ENCODE measurements at regions not wholly inside any gene's neighbourhood (a gene's known extent, or its start where the extent isn't known, plus 50 kb on each side); places are given as distances from the start of the nearest gene placed in this dataset.

DNA sequence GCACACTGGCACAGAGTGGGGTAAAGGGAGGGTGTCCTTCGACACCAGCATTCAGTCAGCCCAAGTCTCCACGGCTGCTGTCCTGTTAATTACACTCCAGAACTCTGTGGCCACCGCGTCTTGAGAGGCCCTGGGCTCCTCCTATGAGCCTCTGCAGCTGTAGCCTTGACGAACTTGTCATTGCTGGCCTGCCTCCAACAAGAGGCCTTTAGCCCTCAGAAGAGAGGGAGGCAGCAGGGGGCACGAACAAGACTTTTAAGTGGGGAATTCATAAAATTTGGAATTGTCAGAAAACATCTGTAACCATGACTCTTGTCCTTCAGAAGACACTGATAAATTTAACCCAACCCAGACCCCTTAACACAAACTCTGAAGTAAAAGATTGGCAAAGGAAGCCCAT, 241.9 kb downstream of the UQCRFS1 start:
- DNase-seq, result no peak

DNA sequence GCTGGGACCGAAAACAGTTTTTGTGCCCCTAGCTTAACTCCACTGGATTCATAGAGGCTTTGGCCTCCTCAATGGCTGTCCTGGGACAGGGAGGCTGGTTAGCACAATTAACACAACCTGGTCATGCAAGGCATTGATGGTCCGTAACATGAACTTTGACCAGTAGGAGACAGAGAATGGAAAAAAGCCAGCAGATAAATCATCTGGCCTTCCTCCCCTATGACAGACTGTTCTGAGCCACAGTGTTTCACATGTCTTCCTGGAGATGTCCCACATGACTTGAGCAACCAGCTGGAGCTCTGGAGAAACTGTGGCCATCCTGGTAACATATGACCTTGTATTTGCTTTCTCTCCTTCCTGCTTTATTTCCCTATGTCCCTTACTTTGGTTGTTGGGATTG, 244.2 kb downstream of the UQCRFS1 start:
- DNase-seq, result no peak

DNA sequence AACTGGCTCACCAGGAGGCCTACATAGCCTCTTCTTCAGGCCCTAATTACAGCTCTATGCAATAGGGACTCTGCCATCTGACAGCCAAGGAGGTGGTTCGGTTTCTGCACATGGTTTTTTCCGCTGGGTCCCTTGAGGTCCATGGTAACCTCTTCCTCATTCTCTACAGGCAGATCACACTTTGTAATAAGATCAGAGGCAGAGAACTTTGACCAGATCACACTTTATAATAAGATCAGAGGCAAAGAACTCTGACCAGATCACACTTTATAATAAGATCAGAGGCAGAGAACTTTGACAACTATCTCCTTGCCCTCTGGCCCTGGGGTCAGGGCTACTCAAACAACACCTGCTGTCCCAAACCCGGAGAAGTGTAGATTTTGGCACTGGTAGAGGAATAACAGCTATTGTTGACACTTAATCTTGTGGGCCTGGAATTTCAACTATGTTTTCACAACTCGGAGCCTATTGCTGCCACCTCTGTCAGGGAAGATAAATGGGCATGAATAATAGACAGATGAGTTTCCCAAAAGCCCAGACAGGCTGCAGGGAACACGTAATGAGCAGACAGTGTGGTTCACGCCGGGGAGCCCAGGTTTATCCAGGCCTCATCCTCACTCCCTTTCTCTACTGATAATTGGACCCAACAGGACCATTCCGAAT, 246.1 kb downstream of the UQCRFS1 start:
- DNase-seq, result no peak

DNA sequence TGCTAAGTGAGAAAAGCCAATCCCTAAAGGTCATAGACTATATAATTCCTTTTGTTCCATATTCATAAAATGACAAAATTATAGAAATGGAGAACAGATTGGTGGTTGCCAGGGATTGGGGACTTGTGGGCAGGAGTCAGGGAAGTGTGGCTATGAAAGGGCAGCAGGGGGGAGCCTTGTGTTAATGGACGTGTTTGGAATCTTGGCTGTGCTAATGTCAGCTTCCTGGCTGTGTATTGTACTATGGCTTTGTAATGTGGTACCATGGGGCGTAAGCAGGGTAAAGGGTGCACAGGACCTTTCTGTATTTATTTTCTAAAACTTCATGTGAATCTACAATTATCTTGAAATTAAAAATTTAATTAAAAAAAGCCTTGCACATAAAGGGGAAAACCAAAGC, 248.5 kb downstream of the UQCRFS1 start:
- no peak for DNase-seq

DNA sequence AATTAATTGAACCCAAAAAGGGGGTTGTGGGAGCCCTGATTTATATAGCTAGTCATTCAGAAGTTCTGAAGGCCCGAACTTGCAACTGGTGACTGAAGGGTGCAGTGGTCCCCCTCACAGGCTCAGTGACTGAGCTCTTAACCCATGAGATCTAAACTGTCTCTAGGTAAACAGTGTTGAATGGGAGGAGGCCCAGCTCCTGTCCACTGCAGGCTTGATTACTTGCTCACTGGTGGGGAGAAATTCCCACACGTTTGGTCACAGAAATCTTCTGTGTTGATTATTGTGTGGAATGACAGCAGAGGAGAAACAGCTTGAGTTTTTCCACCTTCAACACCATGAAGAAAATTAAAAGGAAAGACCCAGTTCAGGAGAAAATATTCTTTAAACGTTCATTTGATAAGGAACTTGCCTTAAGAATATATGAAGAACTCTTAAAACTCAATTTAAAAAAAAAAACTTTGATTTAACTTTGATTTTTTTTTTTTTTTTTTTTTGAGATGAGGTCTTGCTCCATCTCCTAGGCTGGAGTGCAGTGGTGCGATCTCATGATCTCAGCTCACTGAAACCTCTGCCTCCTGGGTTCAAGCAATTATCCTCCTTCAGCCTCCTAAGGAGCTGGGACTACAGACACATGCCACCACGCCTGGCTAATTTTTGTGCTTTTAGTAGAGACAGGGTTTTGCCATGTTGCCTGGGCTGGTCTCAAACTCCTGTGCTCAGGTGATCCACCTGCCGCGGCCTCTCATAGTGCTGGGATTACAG, 249.3 kb downstream of the UQCRFS1 start:
- DNase-seq, result no peak

DNA sequence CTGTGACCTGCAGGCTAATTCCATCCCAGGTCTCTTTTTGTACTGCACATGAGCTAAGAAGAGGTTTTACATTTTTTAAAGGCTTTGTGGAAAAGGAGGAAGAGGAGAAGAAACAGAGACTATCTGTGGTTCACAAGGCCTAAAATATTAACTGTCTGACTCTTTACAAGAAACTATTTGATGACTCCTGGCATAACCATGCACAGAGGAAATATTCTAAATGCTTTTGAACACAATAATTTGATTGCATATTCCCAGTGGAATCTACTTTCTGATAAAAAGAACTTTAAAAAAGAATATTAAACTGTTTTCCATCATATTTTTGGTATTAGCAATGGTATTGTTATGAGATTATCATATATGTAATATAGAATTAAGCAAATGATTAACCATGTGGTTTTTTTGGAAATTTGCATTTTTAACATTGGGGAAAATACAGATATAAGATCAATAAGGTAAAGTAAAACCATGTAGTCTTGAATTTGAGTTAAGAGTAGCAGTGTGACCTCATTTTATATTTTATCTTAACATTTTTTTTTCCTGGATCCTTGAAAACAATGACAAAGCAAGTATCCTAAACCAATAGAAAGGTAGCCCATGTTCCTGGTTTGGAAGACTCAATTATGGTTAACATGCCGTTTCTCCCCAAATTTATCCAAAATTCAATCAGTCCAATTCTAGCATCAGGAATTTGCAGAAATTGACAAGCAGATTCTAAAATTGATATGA, 251.0 kb downstream of the UQCRFS1 start:
- no peak for DNase-seq

DNA sequence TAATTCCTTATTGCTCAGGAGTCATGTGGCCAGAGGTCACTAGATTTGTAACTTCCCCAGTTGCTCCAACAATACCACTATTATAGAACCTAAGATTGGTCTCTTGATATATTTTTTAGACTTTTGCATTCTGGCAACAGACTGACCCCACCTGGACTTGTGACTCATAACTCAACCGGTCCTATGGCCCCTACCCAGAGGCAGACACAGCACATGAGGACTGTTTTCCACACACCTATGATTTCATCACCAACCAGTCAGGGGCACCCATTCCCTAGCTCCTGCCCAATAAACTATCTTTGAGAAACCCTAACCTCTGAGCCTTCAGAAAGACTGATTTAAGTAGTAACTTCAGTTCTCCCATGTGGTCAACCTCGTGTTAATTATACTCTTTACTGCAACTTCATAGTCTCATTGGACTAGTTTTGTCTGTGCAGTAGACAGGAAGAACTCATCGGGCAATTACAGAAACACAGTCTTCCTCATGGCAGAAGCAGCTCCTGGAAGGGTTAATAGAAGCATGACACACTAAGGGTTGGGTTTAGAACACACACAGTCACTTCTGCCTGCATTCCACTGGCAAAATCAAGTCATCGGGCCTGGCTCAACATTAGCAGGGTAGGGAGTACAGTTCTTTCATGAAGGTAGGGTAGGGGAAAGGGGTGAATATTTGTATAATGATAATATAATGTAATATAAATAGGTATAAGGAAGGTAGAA, 251.8 kb downstream of the UQCRFS1 start:
- no peak for DNase-seq

DNA sequence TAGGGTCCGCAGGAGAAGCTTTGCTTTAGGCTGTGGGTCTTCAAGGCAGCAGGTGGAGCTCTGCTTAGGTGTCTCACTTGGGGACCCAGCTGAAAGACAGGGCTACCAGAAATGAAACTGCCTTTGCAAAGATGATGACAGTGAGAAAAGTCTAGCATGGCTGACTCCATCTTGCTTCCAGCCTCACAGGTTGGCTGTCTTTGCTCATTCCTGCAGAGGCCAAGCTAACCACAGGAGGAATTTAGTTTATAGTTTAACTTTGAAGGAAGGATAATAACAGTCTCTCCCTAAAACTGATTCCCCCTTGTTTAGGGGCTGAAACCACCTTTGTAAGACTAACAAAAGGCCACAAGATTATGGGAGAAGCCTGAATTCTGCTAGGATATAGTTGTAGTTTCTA, 252.4 kb downstream of the UQCRFS1 start:
- DNase-seq, result no peak

DNA sequence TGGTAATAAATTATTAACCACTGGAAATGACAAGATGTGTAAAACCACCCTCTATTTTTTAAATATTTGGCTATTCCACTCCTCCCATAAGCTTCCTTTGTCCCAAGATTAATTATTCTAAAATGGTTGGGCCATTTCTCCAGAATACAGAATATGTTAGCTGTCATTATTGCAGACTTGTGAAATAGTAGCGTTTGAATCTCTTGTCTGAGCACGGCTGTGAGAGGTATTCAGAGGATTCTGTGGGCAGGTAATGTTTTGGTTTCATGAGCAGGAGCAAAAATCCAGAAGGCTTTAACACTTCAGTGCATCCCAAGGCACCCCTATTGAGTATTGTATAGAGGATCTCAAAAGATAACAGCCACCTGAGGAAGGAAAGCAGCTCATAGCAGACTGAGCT, 256.0 kb downstream of the UQCRFS1 start:
- DNase-seq, result no peak

DNA sequence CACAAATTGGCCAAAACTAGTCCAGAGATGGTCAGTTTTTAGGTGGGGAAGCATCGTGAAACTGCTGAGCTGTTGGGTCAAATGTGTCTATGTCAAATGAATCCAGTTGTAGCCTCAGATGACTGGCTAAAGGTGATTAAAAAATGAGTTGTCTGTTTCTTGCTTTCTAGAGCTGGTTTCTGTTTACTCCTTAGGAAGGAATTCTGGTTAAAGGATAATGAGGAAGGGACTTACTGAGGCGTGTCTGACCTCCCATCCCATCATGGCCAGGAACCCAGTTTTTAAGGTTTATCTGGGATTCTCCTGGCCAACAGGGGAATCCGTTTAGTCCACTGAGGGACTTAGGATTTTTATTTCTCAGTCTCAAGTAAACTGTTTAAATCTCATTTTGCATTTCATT, 256.5 kb downstream of the UQCRFS1 start:
- no peak for DNase-seq

DNA sequence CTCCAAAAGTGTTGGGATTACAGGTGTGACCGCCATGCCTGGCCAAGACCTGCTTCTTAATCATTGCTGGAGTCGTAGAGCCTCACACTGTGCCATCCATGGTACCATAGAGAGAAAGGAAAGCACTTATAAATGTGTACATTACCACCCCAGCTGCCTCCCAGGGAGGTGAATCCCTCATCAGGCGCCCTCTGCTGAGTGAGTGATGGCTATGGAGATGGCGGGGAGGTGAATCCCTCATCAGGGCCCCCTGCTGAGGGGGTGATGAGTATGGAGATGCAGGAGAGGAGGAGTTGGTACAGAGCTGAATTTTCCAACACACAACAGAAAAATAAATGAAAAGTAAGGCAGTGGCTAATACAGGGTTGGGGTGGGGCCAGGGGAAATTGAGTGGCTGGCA, 263.4 kb downstream of the UQCRFS1 start:
- no peak for DNase-seq

DNA sequence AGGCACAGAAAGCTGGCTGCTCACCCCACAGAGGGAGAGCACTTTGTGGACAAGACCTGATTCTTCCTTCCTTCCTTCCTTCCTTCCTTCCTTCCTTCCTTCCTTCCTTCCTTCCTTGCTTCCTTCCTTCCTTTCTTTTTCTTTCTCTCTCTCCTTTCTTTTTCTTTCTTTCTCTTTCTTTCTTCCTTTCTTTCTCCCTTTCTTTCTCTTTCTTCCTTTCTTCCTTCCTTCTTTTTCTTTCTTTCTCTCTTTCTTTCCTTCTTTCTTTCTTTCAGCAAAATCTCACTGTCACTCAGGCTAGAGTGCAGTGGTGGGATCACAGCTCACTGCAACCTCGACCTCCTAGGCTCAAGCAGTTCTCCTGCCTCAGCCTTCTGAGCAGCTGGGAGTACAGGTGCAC, 263.9 kb downstream of the UQCRFS1 start:
- no peak for DNase-seq

DNA sequence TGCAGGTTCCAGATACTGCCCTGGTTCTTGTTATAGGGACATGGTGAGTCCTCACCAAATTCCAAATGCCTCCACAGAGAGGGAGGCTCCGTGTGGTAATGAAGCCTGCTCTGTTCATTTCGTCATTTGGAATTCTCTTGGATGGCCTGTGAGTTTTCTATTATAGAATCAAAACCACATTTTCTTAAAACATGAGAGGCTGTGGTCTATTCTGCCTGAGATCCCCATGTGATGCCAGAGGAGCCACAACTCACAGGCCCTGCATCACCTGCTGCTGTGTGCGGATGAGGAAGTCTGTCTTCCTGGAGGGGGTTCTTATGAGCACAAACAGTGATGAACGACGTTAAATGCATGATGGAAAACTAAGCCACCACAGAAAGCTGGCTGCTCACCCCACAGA, 264.4 kb downstream of the UQCRFS1 start:
- no peak for DNase-seq

DNA sequence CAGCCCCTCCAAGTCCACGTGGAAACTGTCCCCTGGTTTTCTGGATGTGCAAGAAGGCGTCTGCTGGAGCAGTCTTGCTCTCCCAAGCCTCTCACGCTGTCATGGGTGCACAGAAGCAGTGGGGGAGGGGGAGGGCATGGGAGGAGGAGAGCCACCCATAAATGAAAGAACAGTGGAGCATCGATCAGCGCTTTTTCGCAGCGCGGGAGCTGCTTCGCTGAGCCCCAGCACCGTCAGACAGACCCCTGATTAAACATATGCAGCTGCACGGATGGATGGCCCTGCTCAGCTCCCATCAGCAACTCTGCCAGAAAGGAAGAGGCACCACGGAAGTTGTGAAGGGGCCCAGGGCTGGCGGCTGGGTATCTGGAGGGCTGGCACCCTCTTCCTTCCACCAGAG, 264.9 kb downstream of the UQCRFS1 start:
- no peak for DNase-seq

DNA sequence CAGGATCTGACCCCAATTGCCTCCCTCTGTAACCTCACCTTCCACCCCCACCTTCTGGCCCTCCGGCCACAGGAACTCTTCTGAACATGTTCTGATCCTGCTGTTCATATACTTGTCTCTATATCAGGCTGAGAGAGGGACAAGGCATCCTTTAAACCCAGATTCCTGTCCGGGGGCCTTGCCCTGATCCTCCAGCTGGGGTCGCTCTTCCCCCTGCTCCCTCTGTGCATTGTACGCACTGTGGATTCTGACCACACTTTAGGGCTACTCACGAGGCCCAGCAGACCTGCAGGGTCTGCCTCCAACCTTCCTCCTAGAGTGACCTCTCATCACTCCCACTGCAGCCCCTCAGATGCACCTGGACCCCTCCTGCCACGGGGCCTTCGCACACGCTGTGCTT, 269.3 kb downstream of the UQCRFS1 start:
- no peak for DNase-seq

DNA sequence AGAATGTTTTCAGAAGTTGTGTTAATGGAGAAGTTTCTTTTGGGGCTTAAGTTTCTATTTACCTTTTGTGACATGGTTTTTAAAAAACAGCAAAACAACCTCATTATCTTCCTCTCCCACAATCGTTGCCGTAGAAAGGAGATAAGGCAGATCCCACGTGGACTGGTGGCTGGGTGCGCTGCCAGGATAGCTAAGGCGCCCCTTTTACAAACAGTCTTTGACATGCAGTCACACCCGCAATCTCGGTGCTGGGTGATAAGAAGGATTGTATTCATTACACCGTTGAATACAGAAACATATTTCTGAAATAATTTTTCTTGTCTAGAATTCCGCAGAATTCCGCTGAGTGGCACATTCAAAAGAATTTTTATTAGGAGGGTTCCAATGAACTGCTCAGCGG, 271.1 kb downstream of the UQCRFS1 start:
- DNase-seq, result no peak

DNA sequence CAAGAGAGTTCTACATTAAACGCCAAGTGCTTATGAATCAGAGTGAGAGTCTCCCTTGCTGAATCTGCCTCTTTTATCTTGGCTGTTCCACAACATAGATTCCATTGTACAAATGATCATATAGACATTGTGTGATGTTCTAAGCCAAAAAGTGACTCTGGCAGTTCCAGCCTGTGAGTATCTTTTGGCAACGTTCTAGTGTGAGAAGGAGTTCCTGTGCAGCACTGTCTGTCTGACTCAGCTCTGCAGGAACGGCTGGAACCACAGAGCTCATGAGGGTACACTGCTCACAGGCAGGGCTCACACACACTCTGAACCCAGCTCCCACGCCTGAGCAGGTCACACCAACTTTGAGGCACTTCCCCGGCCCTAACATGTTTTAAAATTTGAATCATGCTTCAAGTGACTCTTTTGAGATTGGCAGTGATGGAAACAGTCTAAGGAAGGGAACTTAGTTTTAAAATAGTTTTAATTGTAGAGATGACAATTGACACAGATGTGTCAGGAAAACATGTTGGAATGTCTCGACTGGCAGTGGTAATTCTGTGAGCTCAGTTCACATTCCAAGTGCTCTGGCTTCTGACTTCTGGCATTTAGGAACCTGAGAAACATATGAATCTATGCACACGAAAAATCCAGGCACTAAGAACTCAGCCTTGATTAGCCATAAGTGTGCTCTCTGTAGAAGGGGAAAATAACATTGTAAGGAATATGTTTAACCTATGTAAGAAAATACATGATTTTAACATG, 272.0 kb downstream of the UQCRFS1 start:
- no peak for DNase-seq

DNA sequence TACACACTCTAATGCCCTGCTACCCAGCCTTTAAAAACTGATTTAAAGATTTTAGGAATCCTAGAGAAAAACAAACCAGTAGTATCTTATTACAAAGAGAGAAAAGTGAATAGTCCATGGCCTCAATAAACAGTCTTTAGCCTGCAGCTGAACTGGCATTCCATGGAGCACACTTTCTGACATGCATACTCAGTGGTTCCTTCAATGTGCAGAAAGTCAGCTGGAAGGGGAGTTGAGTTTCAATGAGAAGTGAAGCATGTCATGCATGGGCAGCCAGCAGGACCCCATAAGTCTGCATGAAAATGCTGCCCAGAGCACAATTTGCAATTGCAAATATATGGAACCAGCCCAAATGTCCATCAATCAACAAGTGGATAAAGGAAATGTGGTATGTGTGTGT, 273.7 kb downstream of the UQCRFS1 start:
- DNase-seq, result no peak

DNA sequence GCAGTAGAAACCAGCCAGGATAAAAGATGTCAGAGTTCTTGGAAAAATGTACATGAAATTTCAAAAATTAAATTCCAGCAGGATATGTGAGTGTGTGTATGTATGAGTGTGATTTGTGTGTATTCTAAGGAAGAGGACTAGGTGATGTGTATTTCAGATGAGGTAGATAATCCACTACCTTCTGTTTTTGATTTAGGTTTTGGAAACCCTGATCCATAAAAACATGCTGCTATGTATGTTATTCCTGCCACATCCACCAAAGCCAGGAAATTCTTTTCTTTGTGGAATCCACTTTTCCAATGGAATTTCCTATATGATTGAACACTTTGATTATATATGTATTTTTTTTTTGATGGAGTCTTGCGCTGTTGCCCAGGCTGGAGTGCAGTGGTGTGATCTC, 276.9 kb downstream of the UQCRFS1 start:
- no peak for DNase-seq

DNA sequence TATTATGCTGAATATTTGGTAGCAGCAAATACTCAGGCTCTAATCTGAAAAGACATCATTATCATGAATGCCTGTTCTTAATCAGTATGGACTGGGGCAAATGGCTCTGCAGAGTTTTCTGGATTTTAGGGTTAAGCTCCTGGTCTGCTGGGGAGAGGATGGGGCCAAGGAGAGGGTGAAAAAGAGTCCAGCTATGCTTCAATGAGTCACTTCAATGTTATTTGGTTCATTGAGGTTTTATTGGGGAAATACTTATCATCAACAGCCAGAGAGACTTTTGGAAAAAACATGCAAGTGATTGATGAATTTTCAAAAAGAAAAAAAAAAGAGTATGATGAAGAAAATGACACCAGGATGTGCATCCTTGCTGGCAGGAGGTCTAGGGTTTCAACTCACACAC, 278.3 kb downstream of the UQCRFS1 start:
- DNase-seq, result no peak

DNA sequence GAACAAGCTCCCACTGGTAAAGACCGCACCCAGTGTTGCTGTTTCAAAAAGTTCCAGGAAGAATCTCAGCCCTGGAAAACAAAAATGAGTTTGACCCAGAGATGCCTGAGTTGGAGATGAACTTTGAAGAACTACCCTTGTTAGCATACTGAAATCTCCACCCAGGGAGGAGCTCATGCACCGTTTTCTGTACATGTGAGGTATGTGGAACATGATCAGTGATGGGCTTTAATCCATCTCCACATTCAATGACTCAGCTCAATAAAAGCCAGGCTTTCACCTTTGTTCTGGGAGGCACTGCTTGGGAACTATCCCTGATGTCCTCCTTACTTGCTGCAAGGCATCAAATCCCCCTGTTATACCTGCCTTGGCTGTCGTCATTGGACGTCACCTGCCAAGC, 279.9 kb downstream of the UQCRFS1 start:
- DNase-seq, result no peak

DNA sequence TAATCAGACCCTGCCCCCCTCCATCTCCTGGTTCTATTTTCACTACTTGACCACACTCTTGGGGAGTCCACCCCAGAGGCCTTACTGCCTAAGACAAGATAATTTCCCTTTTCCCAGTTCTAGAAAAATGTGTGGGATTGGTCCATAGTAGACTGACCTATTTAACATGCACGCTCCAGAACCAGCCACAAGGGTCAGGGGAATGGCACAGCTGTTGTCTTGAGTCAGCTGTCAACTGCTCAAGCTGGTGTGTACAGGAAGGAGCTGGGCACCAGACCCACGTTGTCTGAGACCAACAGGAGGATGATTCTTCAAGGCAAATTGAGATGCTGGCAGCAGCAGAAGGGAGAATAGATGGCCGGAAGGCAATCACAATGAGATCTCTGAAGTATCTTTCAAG, 280.5 kb downstream of the UQCRFS1 start:
- no peak for DNase-seq

DNA sequence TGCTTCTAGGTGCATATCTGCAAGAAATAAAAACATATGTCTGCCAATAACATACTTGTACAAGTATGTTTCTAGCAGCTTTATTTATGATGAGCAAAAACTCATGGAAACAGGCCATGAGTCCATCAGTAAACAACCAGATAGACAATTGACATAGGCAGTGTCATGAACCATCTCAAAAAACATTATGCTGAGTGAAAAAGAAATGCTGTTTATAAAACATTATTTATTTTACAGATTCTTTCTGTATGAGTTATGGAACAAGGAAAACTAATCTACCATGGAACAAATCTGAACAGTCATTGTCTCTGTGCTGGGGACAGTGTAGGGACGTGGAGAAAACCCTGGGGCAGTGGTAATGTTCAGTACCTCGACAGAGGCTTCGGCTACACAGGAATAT, 283.9 kb downstream of the UQCRFS1 start:
- no peak for DNase-seq
